ENCODE measurements at regions not wholly inside any gene's neighbourhood (a gene's known extent, or its start where the extent isn't known, plus 50 kb on each side); places are given as distances from the start of the nearest gene placed in this dataset.
"Not testable (repeated sequence)": the region's sequence is repeated elsewhere in the genome, so short reads cannot be mapped to it uniquely, and the experiment has no call there.

- DNase-seq: no peak
Measured at GRCh38 chr11:69904974-69905535, 85.8 kb upstream of the FGF3 start.

DNA sequence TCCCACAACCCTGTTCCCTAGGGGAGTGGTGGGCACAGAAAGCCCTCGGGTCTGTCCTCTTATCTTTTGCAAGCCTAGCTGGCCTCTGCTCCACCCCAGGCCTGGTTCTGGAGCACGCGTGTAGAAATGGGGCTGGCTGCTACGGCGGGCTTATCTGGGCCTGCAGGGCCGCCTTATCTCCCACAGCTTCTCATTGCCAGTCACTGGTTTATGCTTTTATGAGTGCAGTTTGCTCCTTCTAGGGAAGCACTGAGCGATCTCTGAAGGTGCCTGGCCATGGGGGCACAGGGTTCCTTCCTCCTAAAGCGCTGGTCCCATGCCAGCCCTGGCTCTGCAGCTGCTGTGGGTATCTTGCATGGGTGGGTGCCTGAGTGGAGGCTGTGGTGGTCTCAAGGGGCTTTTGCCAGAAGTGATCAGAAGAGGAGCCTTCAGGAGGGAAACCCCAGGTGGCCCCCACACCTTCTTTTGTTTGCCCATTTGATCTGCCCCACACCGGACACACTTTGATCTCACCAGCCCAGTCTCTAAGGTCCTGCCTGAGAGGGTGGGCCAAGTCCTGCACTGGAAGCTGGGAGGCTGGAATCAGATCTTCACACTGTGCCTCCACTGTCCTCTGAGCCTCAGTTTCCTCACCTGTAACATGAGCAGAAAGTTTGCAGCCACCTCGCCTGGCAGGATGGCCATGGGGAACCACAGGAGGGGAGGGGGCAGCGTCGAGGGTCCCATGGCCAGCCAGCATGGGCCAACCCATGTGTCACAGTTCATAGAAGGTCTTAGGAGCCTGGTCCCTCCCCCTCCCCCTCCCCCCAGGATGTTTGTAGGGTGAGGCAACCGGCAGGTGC is 86.6 kb upstream of the FGF3 start:
- DNase-seq: no peak

GRCh38 chr11:69906453-69906907 is 87.3 kb upstream of the FGF3 start:
- DNase-seq: no peak

DNA sequence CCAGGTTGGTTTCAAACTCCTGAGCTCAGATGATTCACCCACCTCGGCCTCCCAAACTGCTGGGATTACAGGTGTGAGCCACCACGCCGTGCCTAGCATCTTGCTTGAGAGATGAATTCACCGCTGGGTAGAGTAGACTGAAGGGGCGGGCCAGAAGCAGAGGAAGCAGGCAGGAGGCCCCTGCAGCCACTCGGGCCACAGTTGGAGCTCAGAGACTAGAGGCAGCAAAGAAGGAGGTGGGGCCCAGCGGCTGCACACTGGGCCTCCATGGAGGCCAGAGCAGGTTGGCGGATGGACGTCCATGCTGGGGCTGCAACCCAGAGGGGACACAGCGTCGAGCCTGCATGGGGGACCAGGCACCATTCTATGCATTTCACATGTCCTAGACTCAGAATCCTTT is 88.4 kb upstream of the FGF3 start:
- no peak for DNase-seq

GRCh38 chr11:69908511-69909220 is 89.5 kb upstream of the FGF3 start:
- DNase-seq: no peak

DNA sequence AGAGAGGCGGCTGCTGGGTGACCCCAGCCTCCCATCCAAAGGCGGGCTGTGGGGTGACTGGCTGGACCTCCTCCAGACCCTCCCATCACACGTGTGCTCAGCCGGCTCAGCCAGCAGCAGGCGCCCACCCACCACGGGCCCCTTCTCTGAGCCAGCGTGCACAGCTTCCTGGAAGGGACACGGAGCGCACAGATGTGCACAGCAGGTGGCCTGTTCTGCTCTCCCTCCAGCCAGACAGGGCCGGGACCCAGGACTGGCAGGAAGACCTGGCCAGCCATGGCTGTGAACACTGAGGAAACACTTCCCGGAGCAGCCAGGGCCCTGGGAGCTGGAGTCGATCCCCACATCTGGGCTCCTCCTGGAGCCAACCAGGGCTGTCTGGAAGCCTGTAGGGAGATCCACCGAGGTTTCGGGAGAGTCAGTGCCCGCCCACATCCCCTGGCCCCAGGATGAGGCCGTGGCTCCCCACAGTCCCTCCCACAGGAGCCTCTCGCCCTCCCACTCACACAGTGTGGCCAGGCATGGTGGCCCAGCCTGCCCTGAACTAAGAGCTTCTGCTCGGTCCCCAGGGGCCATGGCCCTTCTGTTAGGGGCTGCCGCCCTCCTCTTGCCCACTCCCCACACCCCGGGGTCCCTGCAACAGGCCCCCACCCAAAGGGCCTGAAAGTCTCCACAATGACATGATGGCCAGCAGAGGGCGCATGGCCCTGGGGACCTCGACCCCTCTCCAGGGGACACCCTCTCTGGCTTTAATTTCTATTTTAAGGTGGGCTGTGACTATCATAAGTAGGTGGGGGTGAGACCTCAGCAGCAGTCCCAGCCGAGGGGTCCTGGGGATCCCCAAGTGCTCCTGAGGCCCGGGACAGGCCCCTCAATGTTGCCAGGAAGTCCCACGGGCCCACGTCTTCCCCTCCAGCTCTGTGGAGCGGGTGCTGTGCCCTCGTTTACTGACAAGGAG is 90.6 kb upstream of the FGF3 start:
- no peak for DNase-seq

DNA sequence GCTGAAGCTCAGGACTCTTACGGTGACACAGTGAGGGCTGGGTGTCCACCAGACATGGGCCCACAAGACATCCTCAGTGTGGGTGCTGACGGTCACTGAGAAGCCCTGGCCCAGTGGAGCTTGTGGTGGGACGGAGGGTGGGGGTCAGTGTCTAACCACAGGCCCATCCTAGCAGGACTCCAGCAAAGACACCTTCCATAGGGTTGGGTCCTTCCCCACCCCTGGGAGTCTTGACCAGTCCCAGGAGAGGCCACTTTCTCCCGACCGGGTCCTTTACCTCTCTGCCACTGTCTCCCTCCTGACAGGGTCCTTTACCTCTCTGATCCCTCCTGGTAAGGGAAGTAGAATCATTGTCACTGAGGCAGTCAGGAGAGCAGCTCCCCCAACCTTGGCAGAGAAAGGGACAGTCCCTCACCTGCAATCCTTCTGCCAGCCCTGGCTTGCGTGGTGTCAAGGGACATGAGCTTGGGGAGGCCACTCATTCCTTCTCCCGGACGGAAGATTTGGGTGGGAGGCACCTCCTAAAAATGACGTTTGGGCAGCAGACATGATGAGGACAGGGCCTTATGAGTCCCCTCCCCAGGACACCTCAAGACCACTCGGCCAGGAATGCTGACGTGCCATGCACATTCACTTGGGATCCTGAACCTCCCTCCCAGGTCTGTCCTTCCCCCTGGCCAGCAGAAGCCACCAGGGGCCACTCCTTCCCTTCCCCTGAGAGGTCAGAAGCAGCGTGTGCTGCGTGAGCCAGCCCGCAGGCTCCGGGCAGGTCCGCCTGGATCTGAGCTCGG is 91.5 kb upstream of the FGF3 start:
- DNase-seq: no peak

DNA sequence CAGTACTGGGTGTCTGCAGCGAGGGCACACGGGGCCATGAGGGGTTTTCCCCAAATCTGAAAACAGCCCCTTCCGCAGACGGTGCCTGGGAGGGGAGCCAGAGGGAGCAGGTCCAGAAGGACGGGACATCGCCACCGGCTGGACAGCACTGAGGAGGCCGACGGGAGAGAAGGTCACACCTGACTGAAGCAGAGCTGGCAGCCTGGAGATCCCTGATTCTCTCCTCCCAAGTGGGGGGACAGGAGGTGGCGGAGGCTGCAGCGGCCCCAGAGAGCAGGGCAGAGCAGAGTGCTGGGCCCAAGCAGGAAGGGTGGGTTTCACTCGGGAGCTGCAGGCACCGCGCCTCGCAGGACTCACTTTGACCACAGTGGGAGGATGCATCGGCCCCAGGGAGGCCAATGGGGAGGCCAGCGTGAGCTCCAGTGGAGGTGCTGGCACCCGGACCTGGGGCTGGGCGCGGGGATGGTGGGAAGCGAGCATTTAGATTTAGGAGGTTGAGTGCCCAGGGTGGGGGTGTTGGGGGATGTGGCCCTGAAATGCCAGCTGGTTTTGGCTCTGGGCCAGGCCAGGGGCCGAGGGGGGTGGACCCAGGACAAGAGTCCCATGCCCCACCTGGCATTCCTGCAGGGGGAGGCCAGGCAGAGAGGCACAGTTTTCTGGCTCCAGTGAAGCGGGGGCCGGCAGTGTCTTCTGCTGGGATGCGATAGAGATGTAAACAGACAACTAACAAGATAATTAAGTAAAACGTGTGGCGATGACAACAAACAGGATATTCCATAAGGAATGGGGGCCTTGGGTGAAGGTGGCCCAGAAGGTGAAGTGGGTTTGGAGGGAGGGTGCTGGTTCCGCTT is 92.3 kb upstream of the FGF3 start:
- no peak for DNase-seq

DNA sequence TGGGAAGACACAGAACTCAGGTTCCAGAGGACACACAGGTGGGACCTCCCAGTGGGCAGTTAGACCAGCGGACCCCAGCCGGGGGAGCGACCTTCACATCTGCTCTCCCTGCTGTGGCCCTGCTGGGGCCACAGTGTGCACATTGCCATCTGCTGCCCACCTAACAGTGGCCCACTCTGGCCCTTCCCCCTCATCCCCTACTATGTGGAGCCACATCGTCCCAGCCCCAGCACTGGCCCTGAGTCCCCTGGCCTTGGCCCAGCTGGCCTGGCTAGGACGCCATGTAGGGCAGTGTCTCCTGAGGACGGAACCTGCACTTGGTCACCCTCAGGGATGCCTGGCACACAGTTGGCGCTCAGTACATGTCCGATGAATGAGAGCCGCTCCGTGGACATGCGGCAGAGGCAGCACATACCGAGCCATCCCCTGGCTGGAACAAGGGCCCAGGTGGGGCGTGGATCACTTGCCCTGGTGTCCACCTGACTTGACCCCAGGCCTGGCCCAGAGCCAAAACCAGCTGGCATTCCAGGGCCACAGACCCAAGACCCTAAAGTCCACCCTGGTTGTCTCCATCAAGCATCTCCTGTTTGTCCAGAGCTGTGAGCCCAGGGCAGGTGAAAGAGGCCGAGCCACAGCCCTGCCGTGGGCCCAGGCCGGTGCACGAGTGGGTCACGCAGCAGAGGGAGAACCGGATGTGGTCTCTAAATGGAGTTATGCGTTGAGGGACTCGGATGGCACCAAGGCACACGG is 93.1 kb upstream of the FGF3 start:
- DNase-seq: no peak

GRCh38 chr11:69912911-69913451 is 93.8 kb upstream of the FGF3 start:
- DNase-seq: no peak

- DNase-seq: no peak
Measured at GRCh38 chr11:69913591-69914285, 94.5 kb upstream of the FGF3 start.

GRCh38 chr11:69914286-69915150 is 95.3 kb upstream of the FGF3 start:
- no peak for DNase-seq

DNA sequence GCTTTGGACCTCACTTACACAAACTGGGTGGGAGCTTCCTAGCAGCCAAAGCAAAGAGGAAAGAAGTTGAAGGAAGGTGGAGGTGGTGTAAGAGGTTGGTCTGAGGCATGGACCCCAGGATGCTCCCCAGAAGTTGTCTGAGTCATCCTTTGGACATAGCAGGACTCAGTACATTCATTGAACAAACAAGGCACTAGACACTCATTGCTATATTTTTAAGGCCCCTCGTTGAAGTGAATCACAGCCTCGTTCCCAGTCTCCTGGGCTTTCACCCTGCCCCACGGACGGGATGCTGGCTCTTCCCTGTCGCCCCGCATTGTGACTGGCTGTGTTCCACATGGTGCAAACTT is 95.9 kb upstream of the FGF3 start:
- no peak for DNase-seq

DNA sequence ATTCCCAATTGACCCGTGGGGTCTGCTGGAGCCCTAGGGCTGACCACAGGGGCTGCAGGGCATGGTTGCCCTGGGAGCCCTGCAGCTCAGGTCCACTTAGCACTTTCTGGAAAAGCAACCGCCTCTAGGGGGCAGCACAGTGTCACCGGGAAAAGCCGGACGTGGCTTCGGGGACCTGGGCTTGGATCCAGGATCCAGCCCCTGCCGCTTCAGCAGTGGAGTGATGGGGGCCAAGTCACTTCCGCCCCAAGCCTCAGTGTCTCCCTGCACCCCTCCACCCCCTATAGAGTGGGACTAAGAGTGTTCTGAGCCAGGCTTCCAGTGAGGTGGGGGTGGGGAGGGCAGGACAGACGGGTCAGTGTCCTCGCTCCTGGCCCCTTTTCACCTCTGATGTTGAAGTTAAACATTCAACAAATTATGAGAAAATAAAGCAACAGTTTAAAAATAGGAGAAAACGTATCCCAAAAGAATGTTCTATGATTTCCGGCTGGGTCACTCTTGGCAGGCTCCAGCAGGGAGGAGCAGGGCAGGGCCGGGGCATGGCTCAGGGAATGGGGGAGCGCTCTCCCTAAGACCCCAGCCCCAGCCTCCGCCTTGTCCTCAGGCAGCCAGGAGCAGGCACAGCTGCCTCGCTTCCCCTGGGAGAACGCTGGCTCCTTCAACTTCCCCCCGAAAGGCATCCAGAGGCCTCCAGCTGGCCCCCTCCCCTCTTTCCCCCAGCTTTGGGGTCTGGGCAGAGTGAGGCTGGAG is 96.5 kb upstream of the FGF3 start:
- DNase-seq: peak; percentile 83 to 86

- DNase-seq: not testable (repeated sequence)
Measured at GRCh38 chr11:69916251-69916649, 97.0 kb upstream of the FGF3 start.

DNA sequence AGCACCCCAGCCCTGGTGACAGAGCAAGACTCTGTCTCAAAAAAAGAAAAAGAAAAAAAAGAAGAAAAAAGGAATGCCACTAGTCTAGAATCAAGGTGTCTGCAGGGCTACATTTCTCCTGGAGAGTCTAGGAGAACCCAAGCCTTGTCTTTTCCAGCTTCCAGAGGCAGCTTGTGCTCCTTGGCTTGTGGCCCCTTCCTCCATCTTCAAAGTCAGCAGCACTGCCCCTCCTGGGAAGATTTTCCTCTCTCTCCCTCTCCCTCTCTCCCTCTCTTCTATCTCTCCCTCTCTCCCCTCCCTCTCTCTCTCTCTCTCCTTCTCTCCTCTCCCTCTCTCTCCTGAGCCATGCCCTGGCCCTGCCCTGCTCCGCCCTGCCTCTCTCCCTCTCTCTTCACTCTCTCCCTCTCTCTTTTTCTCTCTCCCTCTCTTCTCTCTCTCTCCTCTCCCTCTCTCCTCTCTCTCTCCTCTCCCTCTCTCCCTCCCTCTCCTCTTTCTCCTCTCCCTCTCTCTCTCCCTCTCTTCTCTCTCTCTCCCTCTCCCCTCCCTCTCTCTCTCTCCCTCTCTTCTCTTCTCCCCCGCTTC is 97.7 kb upstream of the FGF3 start:
- no peak for DNase-seq

Data from right lung (tissue), 2 donors.